Neuronal stem cell (in vitro differentiated cells): ENCODE measurements at regions not wholly inside any gene's neighbourhood (a gene's known extent, or its start where the extent isn't known, plus 50 kb on each side); places are given as distances from the start of the nearest gene placed in this dataset.

Source experiments
- DNase-seq: peaks from one replicate; pipeline ENCODE4 v3.0.0-alpha.2; 2013; ENCODE audit warnings: low spot score
- H2AFZ ChIP-seq: one replicate; pipeline ENCODE4 v1.6.1; 2013; ENCODE audit warnings: mild to moderate bottlenecking, low read length, inconsistent platforms
- H2AK5ac ChIP-seq: 2 replicates; pipeline ENCODE4 v1.6.1; 2013; ENCODE audit warnings: low read depth, mild to moderate bottlenecking, inconsistent platforms, low read length, moderate library complexity, mixed read lengths
- H2BK120ac ChIP-seq: 2 replicates; pipeline ENCODE4 v1.6.1; 2013; ENCODE audit warnings: low read depth, mild to moderate bottlenecking, inconsistent platforms, low read length, moderate library complexity, mixed read lengths
- H2BK12ac ChIP-seq: one replicate; pipeline ENCODE4 v1.6.1; 2013; ENCODE audit warnings: low read length, inconsistent platforms
- H2BK15ac ChIP-seq: 2 replicates; pipeline ENCODE4 v1.6.1; 2013; ENCODE audit warnings: mild to moderate bottlenecking, low read length, inconsistent platforms, mixed read lengths
- H2BK5ac ChIP-seq: one replicate; pipeline ENCODE4 v1.6.1; 2013; ENCODE audit warnings: inconsistent platforms, mild to moderate bottlenecking, low read length, moderate library complexity
- H3K14ac ChIP-seq: one replicate; pipeline ENCODE4 v1.6.1; 2013; ENCODE audit warnings: low read length, inconsistent platforms
- H3K18ac ChIP-seq: 2 replicates; pipeline ENCODE4 v1.6.1; 2013; ENCODE audit warnings: low read length, inconsistent platforms
- H3K23ac ChIP-seq: 2 replicates; pipeline ENCODE4 v1.6.1; 2013; ENCODE audit warnings: low read depth, mild to moderate bottlenecking, mixed read lengths, low read length, inconsistent platforms; ENCODE audit not compliant: poor library complexity
- H3K27ac ChIP-seq: replicated peaks from 3 replicates; pipeline ENCODE4 v1.5.1; 2013; ENCODE audit warnings: low read length, inconsistent platforms
- H3K27me3 ChIP-seq, 3 experiments: 2 replicates each; pipeline ENCODE4 v1.6.1; 2013; ENCODE audit warnings: low read length in 3 of 3, mild to moderate bottlenecking in 2 of 3, inconsistent platforms in 1 of 3, low read depth in 1 of 3, mixed read lengths in 1 of 3, moderate library complexity in 1 of 3; ENCODE audit not compliant: control insufficient read depth in 3 of 3, insufficient read depth in 3 of 3
- H3K36me3 ChIP-seq, 2 donors: replicated peaks in 1 of 2; 2 replicates each; pipeline ENCODE4 v1.6.1; 2013; ENCODE audit warnings: low read length in 2 of 2; ENCODE audit not compliant: control insufficient read depth in 2 of 2, insufficient read depth in 2 of 2
- H3K4ac ChIP-seq: 2 replicates; pipeline ENCODE4 v1.6.1; 2013; ENCODE audit warnings: inconsistent platforms, mild to moderate bottlenecking, low read length, moderate library complexity
- H3K4me1 ChIP-seq, 2 donors: 1 replicate in 1 of 2; 2 replicates in 1 of 2; pipeline ENCODE4 v1.6.1; 2013; ENCODE audit warnings: low read length in 2 of 2, low read depth in 1 of 2; ENCODE audit not compliant: control insufficient read depth in 2 of 2, insufficient read depth in 1 of 2
- H3K4me2 ChIP-seq: one replicate; pipeline ENCODE4 v1.6.1; 2013; ENCODE audit warnings: mild to moderate bottlenecking, low read length, inconsistent platforms; ENCODE audit not compliant: insufficient read depth, poor library complexity, severe bottlenecking
- H3K4me3 ChIP-seq, 2 donors: 2 replicates each; pipeline ENCODE4 v1.5.1; 2013; ENCODE audit warnings: low read length in 2 of 2, mild to moderate bottlenecking in 2 of 2, inconsistent platforms in 1 of 2, moderate library complexity in 1 of 2
- H3K79me1 ChIP-seq: one replicate; pipeline ENCODE4 v1.6.1; 2013; ENCODE audit warnings: low read depth, mild to moderate bottlenecking, inconsistent platforms, low read length, moderate library complexity
- H3K9ac ChIP-seq: one replicate; pipeline ENCODE4 v1.6.1; 2013; ENCODE audit warnings: mild to moderate bottlenecking, low read depth, low read length, inconsistent platforms; ENCODE audit not compliant: poor library complexity
- H3K9me3 ChIP-seq, 2 donors: replicated peaks in 1 of 2; 2 replicates each; pipeline versions ENCODE3 to v1.6.1; 2013; ENCODE audit warnings: low read length in 2 of 2, mild to moderate bottlenecking in 2 of 2, inconsistent platforms in 1 of 2, low read depth in 1 of 2, mixed read lengths in 1 of 2, moderate library complexity in 1 of 2; ENCODE audit not compliant: control insufficient read depth in 2 of 2, insufficient read depth in 1 of 2
- H4K8ac ChIP-seq: one replicate; pipeline ENCODE4 v1.6.1; 2013; ENCODE audit warnings: low read depth, mild to moderate bottlenecking, inconsistent platforms, low read length, moderate library complexity
- H4K91ac ChIP-seq: one replicate; pipeline ENCODE4 v1.6.1; 2013; ENCODE audit warnings: low read length, low read depth, mild to moderate bottlenecking, inconsistent platforms; ENCODE audit not compliant: poor library complexity
- WGBS, 2 donors: extraction: QIAGEN DNeasy Blood & Tissue Kit; methylation state at CpG; one replicate each; pipeline ENCODE4 v1.1.7; 2013; ENCODE audit warnings: missing lambda C conversion rate in 2 of 2, mixed read lengths in 1 of 2; ENCODE audit not compliant: insufficient read length in 2 of 2, insufficient replicate concordance in 1 of 2; ENCODE audit errors: extremely low coverage in 2 of 2; 5-methylcytosine and 5-hydroxymethylcytosine counted together

GRCh38 chr1:58089898-58090534, 456.5 kb downstream of the OMA1 start:
- H2AFZ ChIP-seq, result no peak overlapping the region
- H3K79me1 ChIP-seq, result no peaks in the 10 kb centered on the region
- no peak overlapping the region for H2BK120ac ChIP-seq
- no CpG with 5 or more reads among the region's 10 CpGs for WGBS, 2 donors
- no peak overlapping the region for H3K18ac ChIP-seq
- no peak overlapping the region for H3K14ac ChIP-seq
- H2AK5ac ChIP-seq, result no peak overlapping the region
- no peak overlapping the region for H4K8ac ChIP-seq
- H3K27ac ChIP-seq, result no peak overlapping the region
- no peak overlapping the region for H3K4me3 ChIP-seq
- peaks cover 0 to 1% of the 10 kb centered on the region in 2 donors for H3K4me1 ChIP-seq
- no peak overlapping the region for H2BK15ac ChIP-seq
- H2BK12ac ChIP-seq, result no peak overlapping the region
- H3K4me2 ChIP-seq, result no peak overlapping the region
- H3K36me3 ChIP-seq, result no peaks in the 10 kb centered on the region
- H3K4ac ChIP-seq, result no peak overlapping the region
- H3K9me3 ChIP-seq, result no peaks in the 10 kb centered on the region
- H3K9ac ChIP-seq, result no peak overlapping the region
- H3K27me3 ChIP-seq, result no peaks in the 10 kb centered on the region
- H2BK5ac ChIP-seq, result no peak overlapping the region
- no peak for DNase-seq
- H4K91ac ChIP-seq, result no peak overlapping the region
- H3K23ac ChIP-seq, result no peak overlapping the region

- Histone ChIP-seq H4K8ac (no peak overlapping the region), H3K27me3 (no peaks in the 10 kb centered on the region), H3K14ac (no peak overlapping the region), H3K27ac (no peak overlapping the region), H2BK120ac (no peak overlapping the region), H3K4me3 (no peak overlapping the region), H3K18ac (no peak overlapping the region), H2BK12ac (no peak overlapping the region), H3K4me2 (no peak overlapping the region), H3K79me1 (no peaks in the 10 kb centered on the region), H3K23ac (no peak overlapping the region), H4K91ac (no peak overlapping the region), H2BK5ac (no peak overlapping the region), H3K4me1 (peaks cover 3 to 12% of the 10 kb centered on the region in 2 donors), H2BK15ac (no peak overlapping the region), H3K9ac (no peak overlapping the region), H3K4ac (no peak overlapping the region), H3K36me3 (no peaks in the 10 kb centered on the region), H3K9me3 (no peaks in the 10 kb centered on the region), H2AK5ac (no peak overlapping the region), H2AFZ (peak overlapping the region; percentile 42)
- DNase-seq, result no peak
- WGBS, 2 donors, result no CpG with 5 or more reads among the region's 3 CpGs
Observed at GRCh38 chr1:58084266-58084665, 462.3 kb downstream of the OMA1 start.

GRCh38 chr1:58082596-58082995, 463.9 kb downstream of the OMA1 start:
- no peaks in the 10 kb centered on the region for H3K36me3 ChIP-seq
- no CpG with 5 or more reads among the region's 5 CpGs for WGBS, 2 donors
- H3K23ac ChIP-seq, result no peak overlapping the region

GRCh38 chr1:58076258-58076657, 470.3 kb downstream of the OMA1 start:
- no peak for DNase-seq
- Histone ChIP-seq H3K4me3 (no peak overlapping the region), H3K23ac (no peak overlapping the region), H3K18ac (no peak overlapping the region), H3K14ac (no peak overlapping the region), H2BK5ac (no peak overlapping the region), H3K27me3 (no peaks in the 10 kb centered on the region), H3K4me2 (no peak overlapping the region), H4K91ac (no peak overlapping the region), H3K79me1 (no peaks in the 10 kb centered on the region), H3K4me1 (no peaks in the 10 kb centered on the region), H2AFZ (no peak overlapping the region), H2BK120ac (no peak overlapping the region), H2BK12ac (no peak overlapping the region), H3K9ac (no peak overlapping the region), H3K36me3 (no peaks in the 10 kb centered on the region), H2AK5ac (no peak overlapping the region), H3K4ac (no peak overlapping the region), H3K27ac (no peak overlapping the region), H4K8ac (no peak overlapping the region), H3K9me3 (no peaks in the 10 kb centered on the region), H2BK15ac (no peak overlapping the region)
- no CpG with 5 or more reads among the region's 2 CpGs for WGBS, 2 donors

More at GRCh38 chr1:58082596-58082995, 463.9 kb downstream of the OMA1 start:
- Histone ChIP-seq H2AK5ac (no peak overlapping the region), H3K4ac (no peak overlapping the region), H3K18ac (no peak overlapping the region), H2BK12ac (no peak overlapping the region), H4K8ac (no peak overlapping the region), H4K91ac (no peak overlapping the region), H3K27ac (no peak overlapping the region), H3K14ac (no peak overlapping the region), H3K27me3 (no peaks in the 10 kb centered on the region), H3K4me3 (no peak overlapping the region), H2BK5ac (no peak overlapping the region), H3K4me1 (peaks cover 3 to 12% of the 10 kb centered on the region in 2 donors), H3K79me1 (no peaks in the 10 kb centered on the region), H3K4me2 (no peak overlapping the region), H2AFZ (no peak overlapping the region), H3K9ac (no peak overlapping the region), H2BK15ac (no peak overlapping the region), H3K9me3 (no peaks in the 10 kb centered on the region), H2BK120ac (no peak overlapping the region)
- DNase-seq, result no peak
